Lower leg skin (tissue), 4 donors: ENCODE measurements at regions not wholly inside any gene's neighbourhood (a gene's known extent, or its start where the extent isn't known, plus 50 kb on each side); places are given as distances from the start of the nearest gene placed in this dataset.

Source experiments
- DNase-seq, 2 donors: peaks; one replicate each; pipeline ENCODE4 v3.0.0-alpha.2; 2019; ENCODE audit warnings: low spot score in 2 of 2
- H3K4me3 ChIP-seq: fragments of 200-600 bp; sonication (generic); 2 replicates; pipeline ENCODE4 v1.5.1; 2017; ENCODE audit warnings: mild to moderate bottlenecking, low read depth; ENCODE audit not compliant: poor library complexity, severe bottlenecking
- CTCF ChIP-seq, 3 donors: fragments of 450-650 bp; IDR thresholded peaks; one replicate each; pipeline ENCODE4 v1.5.1; 2016; ENCODE audit warnings: antibody characterized with exemption in 3 of 3, mild to moderate bottlenecking in 3 of 3, moderate library complexity in 2 of 3
- POLR2A ChIP-seq, 2 donors: fragments of 450-650 bp; IDR thresholded peaks; one replicate each; pipeline ENCODE4 v1.6.1; 2016 to 2017; ENCODE audit warnings: antibody characterized with exemption in 2 of 2, mild to moderate bottlenecking in 1 of 2, moderate library complexity in 1 of 2
- WGBS, 2 donors: methylation state at CpG; one replicate each; pipeline ENCODE4 v1.1.5; 2018; 5-methylcytosine and 5-hydroxymethylcytosine counted together
- intact Hi-C: fragments of 100-400 bp; cut with DNase I; formaldehyde crosslinking; loops from one replicate; pipeline ENCODE4 v1.15.0; 2023; ENCODE audit warnings: low total_unique reads

GRCh38 chr6:21371061-21371460 lies 222.5 kb upstream of the SOX4 start:
- TF ChIP-seq POLR2A (IDR thresholded peaks at IDR 0.05) = no peak
- TF ChIP-seq CTCF (IDR thresholded peaks at IDR 0.05) = no peak
- intact Hi-C loops = no loop called here
- no peak for DNase-seq

GRCh38 chr6:21371676-21372171 lies 221.8 kb upstream of the SOX4 start:
- intact Hi-C loops = no loop called here
- no peak overlapping the region for H3K4me3 ChIP-seq
- WGBS, 2 donors = 17 to 32% methylated on average over 6 of the region's 6 CpGs
- DNase-seq = peak in 1 of 2 donors; percentile 81
- TF ChIP-seq POLR2A (IDR thresholded peaks at IDR 0.05) = no peak

More at GRCh38 chr6:21371061-21371460, 222.5 kb upstream of the SOX4 start:
- 68 to 79% methylated on average over 1 of the region's 1 CpG for WGBS, 2 donors
- no peak overlapping the region for H3K4me3 ChIP-seq

GRCh38 chr6:21375151-21376116 lies 218.1 kb upstream of the SOX4 start:
- intact Hi-C loops = no loop called here
- DNase-seq = peak in 1 of 2 donors; percentile 61
- no peak overlapping the region for H3K4me3 ChIP-seq
- 78 to 80% methylated on average over 11 of the region's 11 CpGs for WGBS, 2 donors
- TF ChIP-seq CTCF (IDR thresholded peaks at IDR 0.05) (no peak), POLR2A (IDR thresholded peaks at IDR 0.05) (no peak)

GRCh38 chr6:21377356-21377755 lies 216.2 kb upstream of the SOX4 start:
- peak in 1 of 2 donors; percentile 45 for DNase-seq
- intact Hi-C loops = no loop called here
- H3K4me3 ChIP-seq = no peak overlapping the region
- 83 to 86% methylated on average over 6 of the region's 6 CpGs for WGBS, 2 donors
- TF ChIP-seq POLR2A (IDR thresholded peaks at IDR 0.05) (no peak), CTCF (IDR thresholded peaks at IDR 0.05) (no peak)

GRCh38 chr6:21381331-21381963 lies 212.1 kb upstream of the SOX4 start:
- 60 to 75% methylated on average over 3 of the region's 3 CpGs for WGBS, 2 donors
- no peak for DNase-seq
- intact Hi-C loops = no loop called here
- TF ChIP-seq CTCF (IDR thresholded peaks at IDR 0.05) = no peak
- TF ChIP-seq POLR2A (IDR thresholded peaks at IDR 0.05) = no peak
- H3K4me3 ChIP-seq = no peak overlapping the region

GRCh38 chr6:21382821-21383449 lies 210.6 kb upstream of the SOX4 start:
- no peak overlapping the region for H3K4me3 ChIP-seq
- WGBS, 2 donors = 84 to 87% methylated on average over 12 of the region's 12 CpGs
- DNase-seq = no peak
- TF ChIP-seq CTCF (IDR thresholded peaks at IDR 0.05) (no peak), POLR2A (IDR thresholded peaks at IDR 0.05) (no peak)
- intact Hi-C loops = no loop called here
